ENCODE measurements at regions not wholly inside any gene's neighbourhood (a gene's known extent, or its start where the extent isn't known, plus 50 kb on each side); places are given as distances from the start of the nearest gene placed in this dataset.
"Not testable (repeated sequence)": the region's sequence is repeated elsewhere in the genome, so short reads cannot be mapped to it uniquely, and the experiment has no call there.

GRCh38 chr18:62464266-62464665 is 58.6 kb upstream of the ZCCHC2 start:
- ATAC-seq (no peak), DNase-seq (no peak)
- TF ChIP-seq CTCF (IDR thresholded peaks at IDR 0.05) = no peak
- H3K9me3 ChIP-seq (ENCODE audit: control insufficient read depth, insufficient read depth, low read length) = peaks cover 4% of the 10 kb centered on the region
- H3K27me3 ChIP-seq (ENCODE audit: control insufficient read depth, insufficient read depth, low read length) = no peaks in the 10 kb centered on the region
- H3K27ac Mint-ChIP-seq = no peak overlapping the region
- H3K9me3 Mint-ChIP-seq = peaks cover 0 to 2% of the 10 kb centered on the region in 2 donors
- WGBS (ENCODE audit: insufficient coverage) = 90% methylated on average over 1 of the region's 1 CpG
- H3K4me3 ChIP-seq (ENCODE audit: low read length) = no peak overlapping the region
- H3K4me1 ChIP-seq (ENCODE audit: control insufficient read depth, insufficient read depth, low read length) = no peaks in the 10 kb centered on the region
- H3K4me3 Mint-ChIP-seq = no peak overlapping the region
- no peaks in the 10 kb centered on the region for H3K36me3 Mint-ChIP-seq
- peaks cover 5 to 6% of the 10 kb centered on the region in 2 donors for H3K27me3 Mint-ChIP-seq (ENCODE audit: low read depth in 2 of 2)
- no peak overlapping the region for H3K27ac ChIP-seq (ENCODE audit: low read length)
- intact Hi-C loops (cut with micrococcal nuclease) = no loop called here
- H3K4me1 Mint-ChIP-seq = no peaks in the 10 kb centered on the region
- H3K36me3 ChIP-seq (ENCODE audit: control insufficient read depth, insufficient read depth, low read length) = no peaks in the 10 kb centered on the region

- Mint-ChIP-seq H3K27me3 (ENCODE audit: low read depth in 2 of 2) (peaks cover 31 to 53% of the 10 kb centered on the region in 2 donors), H3K36me3 (peaks cover 16% of the 10 kb centered on the region), H3K9me3 (peaks cover 7 to 13% of the 10 kb centered on the region in 2 donors)
- H3K4me1 ChIP-seq (ENCODE audit: control insufficient read depth, insufficient read depth, low read length); H3K4me3 ChIP-seq (ENCODE audit: low read length); H3K27me3 ChIP-seq (ENCODE audit: control insufficient read depth, insufficient read depth, low read length); H3K36me3 ChIP-seq (ENCODE audit: control insufficient read depth, insufficient read depth, low read length); H3K4me1 Mint-ChIP-seq; H3K4me3 Mint-ChIP-seq; H3K27ac ChIP-seq (ENCODE audit: low read length); ATAC-seq; H3K27ac Mint-ChIP-seq; DNase-seq; intact Hi-C loops (cut with micrococcal nuclease); H3K9me3 ChIP-seq (ENCODE audit: control insufficient read depth, insufficient read depth, low read length): not testable (repeated sequence)
- whole genome bisulfite sequencing (ENCODE audit: insufficient coverage) = 97% methylated on average over 5 of the region's 5 CpGs
Observed at GRCh38 chr18:62469131-62469530, 53.7 kb upstream of the ZCCHC2 start.

Measured in natural killer cell (primary cell).